IMR-90 (cell line): ENCODE measurements at regions not wholly inside any gene's neighbourhood (a gene's known extent, or its start where the extent isn't known, plus 50 kb on each side); places are given as distances from the start of the nearest gene placed in this dataset.

Experiments
- ATAC-seq: fragments of 200-7000 bp; cut with Tn5 transposase; 2 replicates; pipeline ENCODE4 v1.9.1; 2020; ENCODE audit warnings: low read depth, mild to moderate bottlenecking, moderate library complexity
- BruUV-seq: library from RNA; stranded (reverse); fragments of 400-500 nt; replicated peaks from 2 replicates; lab custom pipeline; 2021; lab: Mats Ljungman, UMichigan
- CTCF ChIA-PET: fragments of 300-600 bp; formaldehyde crosslinking; extraction: SDS; loops from one replicate; lab custom pipeline; 2021; ENCODE audit warnings: antibody characterized with exemption; lab: Yijun Ruan, JAX
- POLR2A ChIA-PET: fragments of 300-600 bp; sonication (Branson Sonifier 250); formaldehyde crosslinking; loops from one replicate; lab custom pipeline; 2022; ENCODE audit warnings: antibody characterized with exemption; ENCODE audit not compliant: unreplicated experiment; lab: Charles Lee
- DNase-seq: peaks from one replicate; pipeline ENCODE4 v3.0.0; 2013
- H2AFZ ChIP-seq: replicated peaks from 2 replicates; pipeline ENCODE3; 2013; ENCODE audit warnings: low read length, mild to moderate bottlenecking; ENCODE audit not compliant: poor library complexity
- H2AK5ac ChIP-seq: 2 replicates; pipeline ENCODE4 v1.6.1; 2013; ENCODE audit warnings: low read depth, low read length, inconsistent platforms
- H2AK9ac ChIP-seq: replicated peaks from 2 replicates; pipeline ENCODE3; 2013; ENCODE audit warnings: mild to moderate bottlenecking, low read depth, low read length, moderate library complexity; ENCODE audit not compliant: poor library complexity
- H2BK120ac ChIP-seq: 2 replicates; pipeline ENCODE4 v1.6.1; 2013; ENCODE audit warnings: low read depth, low read length, inconsistent platforms
- H2BK15ac ChIP-seq: 3 replicates; pipeline ENCODE4 v1.6.1; 2013; ENCODE audit warnings: low read depth, low read length, inconsistent platforms
- H2BK20ac ChIP-seq: 2 replicates; pipeline ENCODE4 v1.6.1; 2013; ENCODE audit warnings: low read depth, mild to moderate bottlenecking, inconsistent platforms, low read length, moderate library complexity
- H2BK5ac ChIP-seq: 2 replicates; pipeline ENCODE4 v1.6.1; 2013; ENCODE audit warnings: mild to moderate bottlenecking, low read depth, low read length, inconsistent platforms; ENCODE audit not compliant: poor library complexity, severe bottlenecking
- H3K14ac ChIP-seq: replicated peaks from 2 replicates; pipeline ENCODE4 v1.6.1; 2013; ENCODE audit warnings: low read depth, low read length, inconsistent platforms
- H3K18ac ChIP-seq: 2 replicates; pipeline ENCODE4 v1.6.1; 2013; ENCODE audit warnings: low read depth, low read length, control low read depth
- H3K23ac ChIP-seq: 2 replicates; pipeline ENCODE4 v1.6.1; 2013; ENCODE audit warnings: low read depth, low read length, inconsistent platforms
- H3K27ac ChIP-seq: 2 replicates; pipeline ENCODE4 v1.5.1; 2013; ENCODE audit warnings: mild to moderate bottlenecking, control low read depth, low read length; ENCODE audit not compliant: insufficient read depth
- H3K27me3 ChIP-seq: 2 replicates; pipeline ENCODE4 v1.6.1; 2013; ENCODE audit warnings: low read length; ENCODE audit not compliant: control insufficient read depth, insufficient read depth
- H3K36me3 ChIP-seq: 2 replicates; pipeline ENCODE4 v1.6.1; 2013; ENCODE audit warnings: low read length, mixed read lengths; ENCODE audit not compliant: control insufficient read depth, insufficient read depth
- H3K4ac ChIP-seq: 2 replicates; pipeline ENCODE4 v1.6.1; 2013; ENCODE audit warnings: low read depth, low read length, inconsistent platforms
- H3K4me1 ChIP-seq: 2 replicates; pipeline ENCODE4 v1.6.1; 2013; ENCODE audit warnings: low read length, mixed read lengths; ENCODE audit not compliant: control insufficient read depth, insufficient read depth
- H3K4me2 ChIP-seq: 2 replicates; pipeline ENCODE4 v1.6.1; 2013; ENCODE audit warnings: low read depth, mild to moderate bottlenecking, control low read depth, low read length, moderate library complexity
- H3K4me3 ChIP-seq: 2 replicates; pipeline ENCODE4 v1.5.1; 2013; ENCODE audit warnings: low read depth, mild to moderate bottlenecking, control low read depth, low read length, moderate library complexity; ENCODE audit not compliant: insufficient read depth
- H3K56ac ChIP-seq: 2 replicates; pipeline ENCODE4 v1.6.1; 2013; ENCODE audit warnings: low read length, inconsistent platforms; ENCODE audit not compliant: insufficient read depth; ENCODE audit errors: extremely low read depth
- H3K79me1 ChIP-seq, 2 experiments: 2 replicates each; pipeline ENCODE4 v1.6.1; 2013; ENCODE audit warnings: low read length in 2 of 2, inconsistent platforms in 1 of 2, low read depth in 1 of 2
- H3K9ac ChIP-seq: 2 replicates; pipeline ENCODE4 v1.6.1; 2013; ENCODE audit warnings: low read depth, low read length, control low read depth
- H3K9me1 ChIP-seq: 2 replicates; pipeline ENCODE4 v1.6.1; 2013; ENCODE audit warnings: low read length, inconsistent platforms; ENCODE audit not compliant: insufficient read depth
- H3K9me3 ChIP-seq: 2 replicates; pipeline ENCODE4 v1.6.1; 2013; ENCODE audit warnings: low read length; ENCODE audit not compliant: control insufficient read depth, insufficient read depth
- H4K20me1 ChIP-seq: 2 replicates; pipeline ENCODE4 v1.6.1; 2013; ENCODE audit warnings: low read length, inconsistent platforms; ENCODE audit not compliant: insufficient read depth
- H4K5ac ChIP-seq: 2 replicates; pipeline ENCODE4 v1.6.1; 2013; ENCODE audit warnings: mild to moderate bottlenecking, low read depth, low read length, control low read depth
- H4K8ac ChIP-seq, 2 experiments: 2 replicates each; pipeline ENCODE4 v1.6.1; 2013; ENCODE audit warnings: low read depth in 2 of 2, low read length in 2 of 2, control low read depth in 1 of 2, inconsistent platforms in 1 of 2
- H4K91ac ChIP-seq: 2 replicates; pipeline ENCODE4 v1.6.1; 2013; ENCODE audit warnings: low read depth, low read length, inconsistent platforms; ENCODE audit not compliant: insufficient read depth
- BHLHE40 ChIP-seq: fragments of 150-350 bp; IDR thresholded peaks from 2 replicates; pipeline ENCODE4 v1.6.1; 2016; ENCODE audit warnings: mild to moderate bottlenecking, low read depth, low read length
- CEBPB ChIP-seq: IDR thresholded peaks from 2 replicates; pipeline ENCODE4 v1.6.1; 2012; ENCODE audit warnings: low read depth, low read length, improper control_type of control experiment
- FOS ChIP-seq: fragments of 150-350 bp; IDR thresholded peaks from 2 replicates; pipeline ENCODE4 v1.6.1; 2016; ENCODE audit warnings: low read depth, low read length
- MAFK ChIP-seq: IDR thresholded peaks from 2 replicates; pipeline ENCODE4 v1.6.1; 2012; ENCODE audit warnings: low read depth, low read length, improper control_type of control experiment
- MAZ ChIP-seq: IDR thresholded peaks from 2 replicates; pipeline ENCODE4 v1.6.1; 2012; ENCODE audit warnings: low read depth, mild to moderate bottlenecking, low read length, improper control_type of control experiment, moderate library complexity, borderline replicate concordance
- MXI1 ChIP-seq: IDR thresholded peaks from 2 replicates; pipeline ENCODE4 v1.6.1; 2012; ENCODE audit warnings: low read depth, mild to moderate bottlenecking, low read length, moderate library complexity, borderline replicate concordance
- POLR2A ChIP-seq: IDR thresholded peaks from 2 replicates; pipeline ENCODE4 v1.6.1; 2012; ENCODE audit warnings: mild to moderate bottlenecking, low read depth, low read length
- RCOR1 ChIP-seq: IDR thresholded peaks from 2 replicates; pipeline ENCODE4 v1.6.1; 2012; ENCODE audit warnings: mild to moderate bottlenecking, low read length, improper control_type of control experiment; ENCODE audit not compliant: insufficient replicate concordance
- RFX5 ChIP-seq: IDR thresholded peaks from 2 replicates; pipeline ENCODE4 v1.8.0; 2012; ENCODE audit warnings: low read depth, mild to moderate bottlenecking, low read length, moderate library complexity
- USF2 ChIP-seq: fragments of 150-350 bp; IDR thresholded peaks from 2 replicates; pipeline ENCODE4 v1.6.1; 2017; ENCODE audit warnings: mild to moderate bottlenecking, antibody characterized with exemption, low read length, low read depth
- dilution Hi-C: fragments of 300-500 bp; cut with HindIII; formaldehyde crosslinking; loops from one replicate; pipeline ENCODE4 v1.14.3; 2018; ENCODE audit warnings: low sequenced_read_pairs; ENCODE audit not compliant: unreplicated experiment
- in situ Hi-C: fragments of 300-500 bp; cut with MboI; formaldehyde crosslinking; loops from 3 replicates; pipeline ENCODE4 v1.14.3; 2019; ENCODE audit warnings: low sequenced_read_pairs, inconsistent platforms, mixed read lengths
- intact Hi-C: fragments of 100-400 bp; cut with micrococcal nuclease; formaldehyde crosslinking; loops from 2 replicates; pipeline ENCODE4 v1.10.0; 2022

GRCh38 chr16:72401084-72401361 is 229.1 kb upstream of the PMFBP1 start:
- DNase-seq (no peak), ATAC-seq (no peak)
- Histone ChIP-seq H2BK120ac (no peak overlapping the region), H3K9ac (no peak overlapping the region), H2BK5ac (no peak overlapping the region), H3K4me1 (no peaks in the 10 kb centered on the region; the same call in 1 of the 2 replicates), H3K9me1 (no peaks in the 10 kb centered on the region), H2BK15ac (no peak overlapping the region), H3K4ac (no peak overlapping the region), H4K91ac (no peak overlapping the region), H2AK9ac (no peak overlapping the region), H2AFZ (no peak overlapping the region), H3K79me1 (no peaks in the 10 kb centered on the region), H2BK20ac (no peak overlapping the region), H3K18ac (no peak overlapping the region), H3K36me3 (no peaks in the 10 kb centered on the region), H3K27me3 (no peaks in the 10 kb centered on the region), H3K27ac (no peak overlapping the region), H3K56ac (no peak overlapping the region), H4K5ac (no peak overlapping the region), H3K4me3 (no peak overlapping the region), H4K20me1 (no peaks in the 10 kb centered on the region), H3K9me3 (no peaks in the 10 kb centered on the region), H2AK5ac (no peak overlapping the region), H3K23ac (no peak overlapping the region), H3K4me2 (no peak overlapping the region), H3K14ac (no peak overlapping the region), H4K8ac (no peak overlapping the region)
- in situ Hi-C loops (no loop called here), dilution Hi-C loops (no loop called here), intact Hi-C loops (loop anchor here (2.0 to 10.0 kb wide), 6 partner anchors 66 to 1476 kb away; no protein-coding TSS in a partner anchor)
- POLR2A ChIA-PET = no interaction called here
- TF ChIP-seq CEBPB (no peak), RFX5 (no peak), MAZ (no peak), MAFK (no peak), USF2 (no peak), MXI1 (no peak), RCOR1 (no peak), POLR2A (no peak), FOS (no peak), BHLHE40 (no peak)
- no TSS peak for BruUV-seq
- CTCF ChIA-PET = interaction anchor here (0.6 to 1.0 kb wide), 3 partner anchors 61 to 177 kb away, joined by 3 to 4 read pairs (median 4); no protein-coding TSS in a partner anchor
